GM12878 (cell line): ENCODE measurements at regions not wholly inside any gene's neighbourhood (a gene's known extent, or its start where the extent isn't known, plus 50 kb on each side); places are given as distances from the start of the nearest gene placed in this dataset.

Experiments used
- ATAC-seq: fragments of 200-7000 bp; cut with Tn5 transposase; 3 replicates; pipeline ENCODE4 v1.9.1; 2020; ENCODE audit warnings: mild to moderate bottlenecking, moderate library complexity
- BruUV-seq: library from RNA; stranded (reverse); fragments of 400-500 nt; replicated peaks from 2 replicates; lab custom pipeline; 2021; lab: Mats Ljungman, UMichigan
- CTCF ChIA-PET: fragments of 300-600 bp; sonication (Branson Sonifier 250); formaldehyde crosslinking; extraction: SDS; loops from one replicate; lab custom pipeline; 2021; ENCODE audit warnings: inconsistent platforms; lab: Yijun Ruan, JAX
- POLR2A ChIA-PET: fragments of 350-600 bp; formaldehyde crosslinking; extraction: SDS; loops from one replicate; lab custom pipeline; 2021; ENCODE audit warnings: inconsistent platforms; lab: Charles Lee
- RAD21 ChIA-PET: fragments of 300-600 bp; sonication (Branson Sonifier 250); formaldehyde crosslinking; loops from one replicate; lab custom pipeline; 2023; ENCODE audit warnings: antibody characterized with exemption; ENCODE audit not compliant: unreplicated experiment; lab: Charles Lee
- SMC1A ChIA-PET: fragments of 300-600 bp; sonication (Branson Sonifier 250); formaldehyde crosslinking; loops from one replicate; lab custom pipeline; 2023; ENCODE audit not compliant: unreplicated experiment, uncharacterized antibody; lab: Charles Lee
- DNase-seq: peaks from one replicate; pipeline ENCODE4 v3.0.0-alpha.2; 2011; ENCODE audit warnings: low read depth, low spot score
- FAIRE-seq: peaks from 3 replicates; lab custom pipeline; 2011; peaks lifted over from hg19 to GRCh38; lab: Jason Lieb, UNC
- H2AFZ ChIP-seq: 2 replicates; pipeline ENCODE4 v1.6.0; 2011; ENCODE audit warnings: low read depth, low read length, control low read depth; ENCODE audit not compliant: control insufficient read depth
- H3K27ac ChIP-seq: 2 replicates; pipeline ENCODE4 v1.5.1; 2011; ENCODE audit warnings: control low read depth; ENCODE audit not compliant: control insufficient read depth, insufficient read depth
- H3K27me3 ChIP-seq, 2 experiments: replicated peaks in 1 of 2; 2 replicates each; pipeline versions ENCODE4 v1.6.0 to v1.6.1; 2011; ENCODE audit warnings: low read length in 1 of 2; ENCODE audit not compliant: control insufficient read depth in 2 of 2, insufficient read depth in 2 of 2
- H3K36me3 ChIP-seq, 2 experiments: 2 replicates each; pipeline ENCODE4 v1.5.1; 2011; ENCODE audit warnings: low read length in 1 of 2; ENCODE audit not compliant: control insufficient read depth in 2 of 2, insufficient read depth in 2 of 2
- H3K4me1 ChIP-seq: 2 replicates; pipeline ENCODE4 v1.6.1; 2011; ENCODE audit warnings: mild to moderate bottlenecking, low read length, moderate library complexity, mixed read lengths; ENCODE audit not compliant: control insufficient read depth, insufficient read depth
- H3K4me2 ChIP-seq: 2 replicates; pipeline ENCODE4 v1.6.0; 2011; ENCODE audit warnings: control low read depth; ENCODE audit not compliant: control insufficient read depth, insufficient read depth
- H3K4me3 ChIP-seq: fragments of 200-600 bp; sonication (generic); 2 replicates; pipeline ENCODE4 v1.5.1; 2016
- H3K79me2 ChIP-seq: 2 replicates; pipeline ENCODE4 v1.6.0; 2011; ENCODE audit warnings: low read length; ENCODE audit not compliant: control insufficient read depth, insufficient read depth
- H3K9ac ChIP-seq: 2 replicates; pipeline ENCODE4 v1.8.0; 2011; ENCODE audit warnings: low read length, control low read depth, mixed read lengths; ENCODE audit not compliant: control insufficient read depth, insufficient read depth
- H3K9me3 ChIP-seq: replicated peaks from 3 replicates; pipeline ENCODE4 v1.5.1; 2011; ENCODE audit warnings: mild to moderate bottlenecking, low read length; ENCODE audit not compliant: control insufficient read depth, insufficient read depth
- H4K20me1 ChIP-seq: 2 replicates; pipeline ENCODE4 v1.6.0; 2011; ENCODE audit not compliant: control insufficient read depth, insufficient read depth
- BCL11A ChIP-seq: IDR thresholded peaks from 2 replicates; pipeline ENCODE4 v1.6.1; 2011; ENCODE audit warnings: low read depth, low read length
- MEF2B ChIP-seq: fragments of 450-650 bp; IDR thresholded peaks from 2 replicates; pipeline ENCODE4 v1.6.1; 2018; ENCODE audit warnings: mild to moderate bottlenecking, moderate library complexity; ENCODE audit not compliant: partially characterized antibody, poor library complexity, severe bottlenecking
- MXI1 ChIP-seq: fragments of 150-350 bp; IDR thresholded peaks from 2 replicates; pipeline ENCODE4 v1.6.1; 2011; ENCODE audit warnings: low read depth, mild to moderate bottlenecking, inconsistent platforms, low read length, improper control_type of control experiment
- POLR2AphosphoS5 ChIP-seq: IDR thresholded peaks from 2 replicates; pipeline ENCODE4 v1.6.1; 2011; ENCODE audit warnings: mild to moderate bottlenecking, low read length, inconsistent platforms
- YBX1 ChIP-seq: fragments of 450-650 bp; IDR thresholded peaks from 2 replicates; pipeline ENCODE4 v1.6.1; 2016; ENCODE audit warnings: antibody characterized with exemption
- WGBS: methylation state at CpG from one replicate; pipeline ENCODE4 v1.1.6; 2016; ENCODE audit warnings: low lambda C conversion rate; ENCODE audit not compliant: insufficient replicate concordance, insufficient coverage; ENCODE audit errors: missing lambda C conversion rate; 5-methylcytosine and 5-hydroxymethylcytosine counted together
- in situ Hi-C: fragments of 300-500 bp; cut with MboI; formaldehyde crosslinking; loops from 9 replicates; pipeline ENCODE4 v1.14.3; 2018; ENCODE audit warnings: mixed read lengths
- intact Hi-C: fragments of 100-400 bp; cut with micrococcal nuclease; formaldehyde crosslinking; loops from one replicate; pipeline ENCODE4 v1.14.2; 2022; ENCODE audit not compliant: unreplicated experiment
- TF ChIP-seq, protein P1 (sequence below): fragments of 450-650 bp; IDR thresholded peaks from 2 replicates; pipeline ENCODE4 v1.6.1; 2016; ENCODE audit warnings: mild to moderate bottlenecking

DNA sequence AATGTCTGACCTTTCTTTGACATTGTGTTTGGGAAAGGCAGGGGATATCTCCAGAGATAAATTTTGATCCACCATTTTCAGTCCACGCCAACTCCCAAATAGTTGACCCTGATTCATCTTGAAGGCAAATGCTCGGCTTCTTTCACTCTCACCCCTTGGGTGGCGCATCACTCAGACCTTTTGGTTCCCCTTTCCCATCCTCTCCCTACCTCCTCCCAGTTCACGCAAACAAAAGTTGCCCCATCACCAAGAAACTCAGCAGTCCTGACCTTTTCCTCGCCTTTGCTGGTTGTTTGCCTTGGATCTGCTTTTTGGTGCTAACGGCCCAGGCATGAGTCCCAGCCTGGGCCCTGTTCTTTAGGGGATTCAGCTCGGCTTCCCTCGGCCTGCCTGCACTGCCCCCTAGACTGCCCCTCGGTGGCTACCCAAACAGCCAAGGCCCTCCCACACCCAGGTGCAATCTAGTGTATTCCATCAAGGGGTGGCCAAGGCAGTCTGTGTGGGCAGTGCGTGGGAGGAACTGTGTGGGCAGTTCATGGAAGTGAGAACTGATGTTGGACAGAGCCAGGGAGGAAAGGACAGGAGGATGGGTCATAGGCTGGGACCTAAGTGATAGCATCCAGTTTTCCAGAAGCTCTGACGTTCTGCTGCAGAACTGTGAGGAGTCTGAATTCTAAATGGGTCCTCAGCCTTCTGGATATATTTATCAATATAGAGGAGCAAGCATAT lies 255.7 kb downstream of the DLEU7 start:
- intact Hi-C loops = no loop called here
- Histone ChIP-seq H3K4me3 (no peak overlapping the region), H3K27ac (no peak overlapping the region), H3K9ac (no peak overlapping the region), H3K9me3 (no peaks in the 10 kb centered on the region), H2AFZ (no peak overlapping the region), H4K20me1 (no peaks in the 10 kb centered on the region), H3K79me2 (no peaks in the 10 kb centered on the region), H3K4me2 (no peak overlapping the region), H3K27me3 (no peaks in the 10 kb centered on the region), H3K4me1 (peaks cover 11% of the 10 kb centered on the region), H3K36me3 (no peaks in the 10 kb centered on the region)
- no peak for DNase-seq
- WGBS = 56% methylated on average over 11 of the region's 11 CpGs
- no TSS peak for BruUV-seq
- SMC1A ChIA-PET = interaction anchor here (0.9 to 1.6 kb wide), 2 partner anchors 11 to 324 kb away, joined by 3 to 4 read pairs; no protein-coding TSS in a partner anchor
- RAD21 ChIA-PET = no interaction called here
- TF ChIP-seq MXI1 = no peak
- TF ChIP-seq YBX1 = no peak
- TF ChIP-seq MEF2B = no peak
- TF ChIP-seq POLR2AphosphoS5 = no peak
- TF ChIP-seq BCL11A = no peak
- TF ChIP-seq, protein P1, sequence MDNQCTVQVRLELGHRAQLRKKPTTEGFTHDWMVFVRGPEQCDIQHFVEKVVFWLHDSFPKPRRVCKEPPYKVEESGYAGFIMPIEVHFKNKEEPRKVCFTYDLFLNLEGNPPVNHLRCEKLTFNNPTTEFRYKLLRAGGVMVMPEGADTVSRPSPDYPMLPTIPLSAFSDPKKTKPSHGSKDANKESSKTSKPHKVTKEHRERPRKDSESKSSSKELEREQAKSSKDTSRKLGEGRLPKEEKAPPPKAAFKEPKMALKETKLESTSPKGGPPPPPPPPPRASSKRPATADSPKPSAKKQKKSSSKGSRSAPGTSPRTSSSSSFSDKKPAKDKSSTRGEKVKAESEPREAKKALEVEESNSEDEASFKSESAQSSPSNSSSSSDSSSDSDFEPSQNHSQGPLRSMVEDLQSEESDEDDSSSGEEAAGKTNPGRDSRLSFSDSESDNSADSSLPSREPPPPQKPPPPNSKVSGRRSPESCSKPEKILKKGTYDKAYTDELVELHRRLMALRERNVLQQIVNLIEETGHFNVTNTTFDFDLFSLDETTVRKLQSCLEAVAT = no peak
- FAIRE-seq = no peak
- no peak for ATAC-seq
- in situ Hi-C loops = no loop called here
- CTCF ChIA-PET = interaction anchor here (0.7 to 1.0 kb wide), 2 partner anchors 8 to 54 kb away, joined by 3 read pairs; no protein-coding TSS in a partner anchor
- POLR2A ChIA-PET = no interaction called here
